Activated naive CD4-positive, alpha-beta T cell treated with anti-CD3 and anti-CD28 coated beads, Interleukin-2, amount 50 U/mL, for 24 hours (primary cell): ENCODE measurements at regions not wholly inside any gene's neighbourhood (a gene's known extent, or its start where the extent isn't known, plus 50 kb on each side); places are given as distances from the start of the nearest gene placed in this dataset.
"Not testable (repeated sequence)": the region's sequence is repeated elsewhere in the genome, so short reads cannot be mapped to it uniquely, and the experiment has no call there.

Experiments
- H3K27ac Mint-ChIP-seq: one replicate; pipeline ENCODE4 v1.8.0; 2021; ENCODE audit warnings: mild to moderate bottlenecking, mixed read lengths
- H3K27me3 Mint-ChIP-seq: one replicate; pipeline ENCODE4 v1.8.0; 2021; ENCODE audit warnings: mixed read lengths
- H3K36me3 Mint-ChIP-seq: one replicate; pipeline ENCODE4 v1.8.0; 2021; ENCODE audit warnings: mixed read lengths
- H3K4me1 Mint-ChIP-seq: one replicate; pipeline ENCODE4 v1.8.0; 2021; ENCODE audit warnings: mixed read lengths
- H3K4me3 Mint-ChIP-seq: one replicate; pipeline ENCODE4 v1.8.0; 2021; ENCODE audit warnings: mild to moderate bottlenecking, mixed read lengths
- H3K9me3 Mint-ChIP-seq: one replicate; pipeline ENCODE4 v1.8.0; 2021; ENCODE audit warnings: mixed read lengths

DNA sequence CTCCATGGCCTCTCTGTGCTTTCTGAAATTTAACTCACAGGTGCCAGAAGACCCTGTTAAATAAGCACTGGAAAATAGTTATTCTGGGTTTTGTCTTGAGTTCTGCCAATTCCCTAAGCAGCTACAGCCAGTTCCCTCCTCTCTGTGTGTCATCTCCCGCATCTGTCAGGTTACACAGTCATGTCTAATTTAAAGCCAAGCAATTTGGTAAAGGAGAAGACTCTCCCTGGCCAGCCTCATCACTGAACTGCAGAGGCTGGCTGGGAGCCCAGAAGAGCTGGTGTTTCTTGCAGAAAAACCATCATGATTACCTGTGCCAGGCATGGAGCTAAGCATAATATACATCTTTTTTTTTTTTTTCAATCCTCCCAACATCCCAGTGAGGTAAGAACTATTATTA lies 141.3 kb upstream of the ZNF366 start:
- H3K27ac Mint-ChIP-seq, result no peak overlapping the region
- no peaks in the 10 kb centered on the region for H3K9me3 Mint-ChIP-seq
- no peaks in the 10 kb centered on the region for H3K27me3 Mint-ChIP-seq
- H3K4me3 Mint-ChIP-seq, result no peak overlapping the region
- no peaks in the 10 kb centered on the region for H3K4me1 Mint-ChIP-seq
- no peaks in the 10 kb centered on the region for H3K36me3 Mint-ChIP-seq

DNA sequence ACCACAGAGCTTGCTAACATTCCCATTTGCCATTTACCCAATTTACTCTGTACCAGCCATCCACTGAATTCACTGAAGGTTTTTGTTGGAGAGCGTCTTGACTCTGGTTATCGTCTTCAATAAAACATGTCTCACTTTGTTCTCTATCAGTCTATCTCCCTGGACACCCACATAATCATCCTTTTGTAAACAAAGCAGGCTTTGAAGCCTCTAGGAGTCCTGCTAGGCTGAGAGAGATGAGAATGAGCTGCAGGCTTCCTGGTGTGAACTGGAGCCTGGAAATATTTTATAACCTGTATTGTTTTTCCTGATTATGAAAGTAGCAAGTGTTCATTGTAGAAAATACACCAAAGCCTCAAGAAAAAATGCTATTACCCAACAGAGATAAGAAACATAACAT lies 140.6 kb upstream of the ZNF366 start:
- no peaks in the 10 kb centered on the region for H3K27me3 Mint-ChIP-seq
- H3K36me3 Mint-ChIP-seq, result no peaks in the 10 kb centered on the region
- H3K27ac Mint-ChIP-seq, result no peak overlapping the region
- no peaks in the 10 kb centered on the region for H3K4me1 Mint-ChIP-seq
- H3K9me3 Mint-ChIP-seq, result no peaks in the 10 kb centered on the region
- no peak overlapping the region for H3K4me3 Mint-ChIP-seq

GRCh38 chr5:72646246-72646866 lies 139.1 kb upstream of the ZNF366 start:
- no peaks in the 10 kb centered on the region for H3K27me3 Mint-ChIP-seq
- no peak overlapping the region for H3K27ac Mint-ChIP-seq
- H3K4me1 Mint-ChIP-seq, result no peaks in the 10 kb centered on the region
- no peaks in the 10 kb centered on the region for H3K36me3 Mint-ChIP-seq
- no peaks in the 10 kb centered on the region for H3K9me3 Mint-ChIP-seq
- no peak overlapping the region for H3K4me3 Mint-ChIP-seq

GRCh38 chr5:72645064-72645846 lies 138.0 kb upstream of the ZNF366 start:
- no peaks in the 10 kb centered on the region for H3K27me3 Mint-ChIP-seq
- no peaks in the 10 kb centered on the region for H3K4me1 Mint-ChIP-seq
- H3K27ac Mint-ChIP-seq, result no peak overlapping the region
- H3K4me3 Mint-ChIP-seq, result no peak overlapping the region
- H3K36me3 Mint-ChIP-seq, result no peaks in the 10 kb centered on the region
- H3K9me3 Mint-ChIP-seq, result no peaks in the 10 kb centered on the region

DNA sequence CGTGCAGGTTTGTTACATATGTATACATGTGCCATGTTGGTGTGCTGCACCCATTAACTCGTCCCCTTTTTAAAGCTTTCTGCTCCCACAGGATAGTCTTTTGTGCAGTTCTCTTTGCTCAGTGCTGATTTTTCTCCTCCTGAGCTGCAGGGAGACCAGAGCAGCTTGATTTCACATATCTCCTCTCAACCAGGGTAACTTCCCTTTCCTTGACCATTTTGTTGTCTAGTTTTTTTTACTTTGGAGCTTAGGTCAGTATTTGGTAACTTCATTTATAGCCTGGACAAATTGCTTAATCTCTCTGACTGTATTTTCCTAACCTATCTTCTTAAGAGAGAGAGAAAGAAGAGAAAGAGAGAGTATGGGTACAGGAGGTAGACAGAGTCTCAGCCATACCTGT lies 137.1 kb upstream of the ZNF366 start:
- Mint-ChIP-seq H3K4me1 (no peaks in the 10 kb centered on the region), H3K27me3 (no peaks in the 10 kb centered on the region), H3K36me3 (no peaks in the 10 kb centered on the region), H3K9me3 (no peaks in the 10 kb centered on the region), H3K4me3 (no peak overlapping the region), H3K27ac (no peak overlapping the region)

DNA sequence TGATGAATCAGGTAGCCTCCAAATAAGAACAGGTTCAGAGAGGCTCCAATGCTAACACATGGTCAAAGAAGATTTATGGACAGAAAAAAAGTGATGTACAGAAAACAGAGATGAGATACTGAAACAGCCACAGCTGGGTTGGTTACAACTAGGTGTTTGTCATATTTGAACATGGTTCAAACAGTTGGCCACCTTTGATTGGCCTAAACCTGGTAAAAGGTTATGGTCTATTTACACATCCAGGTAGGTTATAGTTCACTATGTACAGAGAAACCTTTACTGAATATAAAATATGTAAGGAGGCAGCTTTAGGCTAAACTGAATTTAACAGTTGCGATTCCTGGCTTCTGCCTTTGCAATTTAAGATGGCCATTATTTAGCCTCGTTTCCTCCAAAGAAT lies 134.0 kb upstream of the ZNF366 start:
- H3K27me3 Mint-ChIP-seq, result no peaks in the 10 kb centered on the region
- H3K36me3 Mint-ChIP-seq, result no peaks in the 10 kb centered on the region
- H3K4me3 Mint-ChIP-seq, result no peak overlapping the region
- no peaks in the 10 kb centered on the region for H3K9me3 Mint-ChIP-seq
- H3K27ac Mint-ChIP-seq, result no peak overlapping the region
- no peaks in the 10 kb centered on the region for H3K4me1 Mint-ChIP-seq

- H3K27me3 Mint-ChIP-seq, result peaks cover 5% of the 10 kb centered on the region
- H3K36me3 Mint-ChIP-seq, result no peaks in the 10 kb centered on the region
- H3K4me3 Mint-ChIP-seq, result no peak overlapping the region
- H3K27ac Mint-ChIP-seq, result no peak overlapping the region
- H3K9me3 Mint-ChIP-seq, result no peaks in the 10 kb centered on the region
- no peaks in the 10 kb centered on the region for H3K4me1 Mint-ChIP-seq
Measured at GRCh38 chr5:72637058-72637457, 129.8 kb upstream of the ZNF366 start.

DNA sequence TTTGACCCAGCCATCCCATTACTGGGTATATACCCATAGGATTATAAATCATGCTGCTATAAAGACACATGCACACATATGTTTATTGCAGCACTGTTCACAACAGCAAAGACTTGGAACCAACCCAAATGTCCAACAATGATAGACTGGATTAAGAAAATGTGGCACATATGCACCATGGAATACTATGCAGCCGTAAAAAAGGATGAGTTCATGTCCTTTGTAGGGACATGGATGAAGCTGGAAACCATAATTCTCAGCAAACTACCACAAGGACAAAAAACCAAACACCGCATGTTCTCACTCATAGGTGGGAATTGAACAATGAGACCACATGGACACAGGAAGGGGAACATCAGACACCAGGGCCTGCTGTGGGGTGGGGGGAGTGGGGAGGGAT lies 129.4 kb upstream of the ZNF366 start:
- H3K4me1 Mint-ChIP-seq, H3K4me3 Mint-ChIP-seq, H3K36me3 Mint-ChIP-seq, H3K9me3 Mint-ChIP-seq, H3K27me3 Mint-ChIP-seq, H3K27ac Mint-ChIP-seq: not testable (repeated sequence)

GRCh38 chr5:72634444-72634843 lies 127.2 kb upstream of the ZNF366 start:
- no peaks in the 10 kb centered on the region for H3K36me3 Mint-ChIP-seq
- no peak overlapping the region for H3K27ac Mint-ChIP-seq
- H3K27me3 Mint-ChIP-seq, result peaks cover 10% of the 10 kb centered on the region
- H3K9me3 Mint-ChIP-seq, result no peaks in the 10 kb centered on the region
- H3K4me3 Mint-ChIP-seq, result no peak overlapping the region
- no peaks in the 10 kb centered on the region for H3K4me1 Mint-ChIP-seq

DNA sequence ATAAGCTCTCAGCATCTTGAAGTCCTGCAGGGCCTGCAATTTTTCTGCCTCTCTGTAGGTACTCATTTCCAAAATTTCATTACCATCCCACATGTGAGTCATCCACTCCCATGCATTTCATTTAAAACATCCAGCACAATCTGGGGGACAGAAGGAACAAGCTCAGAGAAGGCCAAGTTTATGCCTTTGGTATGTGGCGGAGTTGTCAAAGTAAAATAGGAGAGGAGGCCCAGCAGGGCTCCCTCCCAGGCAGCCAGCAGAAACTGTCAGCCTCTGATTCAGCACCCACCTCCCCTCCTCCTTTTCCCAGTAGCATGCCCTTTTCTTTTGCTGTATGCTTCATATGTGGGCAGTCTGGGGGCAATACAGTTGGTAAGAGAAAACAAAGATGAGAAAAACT lies 126.4 kb upstream of the ZNF366 start:
- Mint-ChIP-seq H3K4me3 (no peak overlapping the region), H3K27me3 (peaks cover 10% of the 10 kb centered on the region)

DNA sequence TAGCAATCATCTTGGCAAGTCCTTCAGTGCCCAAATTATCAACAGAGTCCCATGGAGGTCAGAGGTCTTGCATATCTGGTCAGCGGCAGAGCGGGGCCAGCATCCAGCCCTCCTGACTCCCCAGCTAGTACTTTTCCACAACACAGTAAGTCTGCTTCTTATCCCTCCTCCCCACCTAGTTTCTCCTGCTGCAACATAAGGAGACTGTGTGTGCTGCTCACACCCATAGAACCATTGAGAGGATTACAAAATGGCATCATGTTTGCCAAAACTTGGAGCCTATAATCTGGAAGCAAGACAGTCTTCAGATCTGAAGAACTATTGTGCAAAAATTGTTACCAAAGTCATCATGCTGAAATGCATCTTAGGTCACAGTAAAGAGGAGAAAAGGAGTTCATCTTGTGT lies 125.8 kb upstream of the ZNF366 start:
- H3K27ac Mint-ChIP-seq, result no peak overlapping the region
- H3K4me1 Mint-ChIP-seq, result no peaks in the 10 kb centered on the region
- H3K27me3 Mint-ChIP-seq, result peaks cover 10% of the 10 kb centered on the region
- no peak overlapping the region for H3K4me3 Mint-ChIP-seq
- no peaks in the 10 kb centered on the region for H3K9me3 Mint-ChIP-seq
- H3K36me3 Mint-ChIP-seq, result no peaks in the 10 kb centered on the region

More for the DNA sequence above, 126.4 kb upstream of the ZNF366 start:
- Mint-ChIP-seq H3K4me1 (no peaks in the 10 kb centered on the region), H3K36me3 (no peaks in the 10 kb centered on the region), H3K27ac (no peak overlapping the region), H3K9me3 (no peaks in the 10 kb centered on the region)

DNA sequence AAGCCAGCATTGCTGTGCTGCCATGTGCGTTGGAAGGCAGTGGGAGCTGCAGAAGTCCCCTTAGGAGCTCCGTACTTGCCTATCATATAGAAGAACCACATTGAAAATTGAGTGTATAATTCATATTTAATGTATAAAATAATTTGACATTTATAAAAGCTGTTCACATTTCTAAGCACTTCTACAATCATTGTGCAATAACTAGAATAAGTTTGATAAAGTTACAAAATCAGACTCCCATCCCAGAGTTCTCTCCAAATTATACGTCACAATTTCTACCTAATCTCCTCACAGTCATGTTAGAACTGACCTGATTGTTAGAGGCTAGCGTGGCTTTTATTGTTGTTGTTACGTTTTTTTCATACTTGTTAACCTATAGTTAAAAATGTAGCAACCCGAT lies 123.5 kb upstream of the ZNF366 start:
- Mint-ChIP-seq H3K9me3 (no peaks in the 10 kb centered on the region), H3K4me1 (no peaks in the 10 kb centered on the region), H3K27ac (no peak overlapping the region), H3K4me3 (no peak overlapping the region), H3K36me3 (no peaks in the 10 kb centered on the region), H3K27me3 (peaks cover 10% of the 10 kb centered on the region)

DNA sequence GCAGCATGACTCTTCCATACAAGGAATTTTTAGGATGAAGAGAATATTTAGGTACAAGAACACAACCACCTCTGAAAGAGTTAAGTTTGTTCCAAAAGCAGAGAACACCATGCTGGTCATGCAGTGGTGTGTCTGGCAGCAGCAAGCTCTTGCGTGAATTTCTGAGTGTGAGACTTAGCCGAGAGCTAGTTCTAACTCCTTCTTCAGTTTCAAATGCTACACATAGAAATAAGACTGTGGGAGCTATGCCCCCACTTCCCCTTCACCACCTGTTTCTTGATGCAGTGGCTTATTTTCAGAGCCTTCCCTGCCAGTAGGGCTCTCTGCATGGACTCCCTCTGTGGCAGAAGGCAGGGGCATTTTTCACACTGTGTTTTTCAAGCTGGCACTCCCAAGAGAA lies 122.9 kb upstream of the ZNF366 start:
- Mint-ChIP-seq H3K4me1 (no peaks in the 10 kb centered on the region), H3K9me3 (no peaks in the 10 kb centered on the region), H3K36me3 (no peaks in the 10 kb centered on the region), H3K27me3 (peaks cover 7% of the 10 kb centered on the region), H3K27ac (no peak overlapping the region), H3K4me3 (no peak overlapping the region)

DNA sequence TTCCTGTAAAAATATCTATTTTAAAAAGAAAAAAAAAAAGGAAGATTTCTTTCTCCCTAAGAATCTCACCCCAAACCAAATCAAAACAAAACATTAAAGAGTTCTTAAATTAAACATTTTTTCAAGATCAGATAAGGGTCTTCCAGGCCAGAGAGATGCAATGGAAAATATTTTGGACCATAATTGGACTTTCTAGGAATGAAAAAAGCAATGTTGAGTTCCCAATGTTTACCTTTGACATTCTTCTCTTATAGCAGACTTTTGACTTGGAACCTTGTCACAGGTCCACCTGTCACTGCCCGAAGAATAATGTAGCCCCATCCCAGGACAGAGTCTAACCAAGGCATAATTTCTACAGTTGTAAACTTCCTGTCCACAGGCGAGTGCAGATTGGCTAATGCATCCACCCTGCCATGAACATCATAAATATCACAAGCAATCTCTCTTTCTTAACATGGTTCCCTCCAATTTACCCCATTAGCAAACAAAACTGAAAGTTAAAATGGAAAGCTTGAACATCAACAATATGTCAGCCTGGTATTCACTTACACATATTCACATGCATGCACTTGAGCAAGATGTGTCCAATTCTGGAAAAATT lies 121.7 kb upstream of the ZNF366 start:
- H3K4me3 Mint-ChIP-seq, result no peak overlapping the region
- H3K36me3 Mint-ChIP-seq, result no peaks in the 10 kb centered on the region
- peaks cover 7% of the 10 kb centered on the region for H3K27me3 Mint-ChIP-seq
- H3K4me1 Mint-ChIP-seq, result no peaks in the 10 kb centered on the region
- no peaks in the 10 kb centered on the region for H3K9me3 Mint-ChIP-seq
- no peak overlapping the region for H3K27ac Mint-ChIP-seq

DNA sequence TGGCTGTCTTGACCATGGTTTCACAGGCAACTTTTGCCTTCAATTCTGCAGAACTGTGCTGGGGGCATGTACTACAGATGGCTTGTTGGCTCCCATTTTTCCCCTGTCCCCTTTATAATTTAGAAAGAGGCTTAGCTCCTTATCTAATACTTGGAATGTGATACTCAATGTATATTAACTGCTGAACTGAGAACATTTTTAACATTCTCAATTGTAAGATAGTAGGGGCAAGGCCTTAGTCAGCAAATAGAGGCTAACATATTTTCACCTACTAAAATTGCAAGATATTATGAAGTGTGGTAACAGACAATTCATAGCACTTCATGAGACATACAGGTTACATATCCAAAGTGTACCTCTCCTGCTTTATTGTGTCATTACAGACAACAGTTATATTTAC lies 118.1 kb upstream of the ZNF366 start:
- no peak overlapping the region for H3K27ac Mint-ChIP-seq
- no peaks in the 10 kb centered on the region for H3K36me3 Mint-ChIP-seq
- no peaks in the 10 kb centered on the region for H3K4me1 Mint-ChIP-seq
- peaks cover 8% of the 10 kb centered on the region for H3K27me3 Mint-ChIP-seq
- H3K4me3 Mint-ChIP-seq, result no peak overlapping the region
- no peaks in the 10 kb centered on the region for H3K9me3 Mint-ChIP-seq

- no peak overlapping the region for H3K27ac Mint-ChIP-seq
- H3K27me3 Mint-ChIP-seq, result peaks cover 7% of the 10 kb centered on the region
- H3K36me3 Mint-ChIP-seq, result no peaks in the 10 kb centered on the region
- no peaks in the 10 kb centered on the region for H3K9me3 Mint-ChIP-seq
- H3K4me3 Mint-ChIP-seq, result no peak overlapping the region
- H3K4me1 Mint-ChIP-seq, result no peaks in the 10 kb centered on the region
Measured at GRCh38 chr5:72624641-72625236, 117.5 kb upstream of the ZNF366 start.
